VCaP (cell line): ENCODE measurements at regions not wholly inside any gene's neighbourhood (a gene's known extent, or its start where the extent isn't known, plus 50 kb on each side); places are given as distances from the start of the nearest gene placed in this dataset.
"Not testable (repeated sequence)": the region's sequence is repeated elsewhere in the genome, so short reads cannot be mapped to it uniquely, and the experiment has no call there.

Source experiments
- H3K27ac ChIP-seq: fragments of 450-650 bp; 2 replicates; pipeline ENCODE4 v1.5.1; 2017
- TF ChIP-seq, protein P1 (sequence below): fragments of 450-650 bp; conservative IDR thresholded peaks from 2 replicates; pipeline ENCODE4 v1.5.1; 2017; ENCODE audit warnings: mild to moderate bottlenecking, moderate library complexity

DNA sequence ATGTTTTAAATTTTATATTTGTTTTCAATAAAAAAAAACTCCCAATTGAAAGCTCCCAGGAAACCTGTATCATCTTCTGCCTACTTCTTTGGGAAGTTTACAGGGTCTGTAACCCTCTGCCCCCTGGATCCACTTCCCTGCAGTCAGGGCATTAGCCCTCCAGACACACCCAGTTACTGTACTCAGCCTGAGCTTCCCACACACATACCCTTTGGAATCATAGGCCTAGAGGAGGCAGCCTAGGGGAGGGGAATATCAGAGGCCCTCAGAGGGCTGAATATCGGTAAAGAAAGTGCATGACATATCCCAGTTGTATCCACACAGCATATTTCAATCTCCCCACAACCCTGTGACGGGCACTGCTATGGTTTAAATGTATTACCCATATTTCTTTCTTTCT, 56.2 kb upstream of the TFPI start:
- not testable (repeated sequence) for H3K27ac ChIP-seq

DNA sequence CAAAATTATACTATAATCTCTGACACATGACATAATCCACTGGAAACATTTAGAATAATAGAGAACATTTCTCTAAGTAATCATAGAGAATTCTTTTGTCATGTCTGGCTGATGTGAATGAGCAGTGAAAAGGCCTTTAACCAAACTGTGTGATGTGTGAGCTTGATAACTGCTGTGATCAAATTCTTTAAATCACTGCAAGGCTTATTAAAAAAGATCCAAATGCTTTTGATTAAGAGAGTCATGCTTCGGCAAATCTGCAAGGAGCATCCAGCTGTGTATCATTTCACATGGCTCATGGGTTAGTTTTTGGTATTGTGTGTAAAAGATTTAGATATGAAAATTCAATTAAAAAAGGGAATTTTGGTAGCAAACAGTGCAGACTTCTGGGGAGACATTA, 58.6 kb upstream of the TFPI start:
- no peak overlapping the region for H3K27ac ChIP-seq
- TF ChIP-seq, protein P1, sequence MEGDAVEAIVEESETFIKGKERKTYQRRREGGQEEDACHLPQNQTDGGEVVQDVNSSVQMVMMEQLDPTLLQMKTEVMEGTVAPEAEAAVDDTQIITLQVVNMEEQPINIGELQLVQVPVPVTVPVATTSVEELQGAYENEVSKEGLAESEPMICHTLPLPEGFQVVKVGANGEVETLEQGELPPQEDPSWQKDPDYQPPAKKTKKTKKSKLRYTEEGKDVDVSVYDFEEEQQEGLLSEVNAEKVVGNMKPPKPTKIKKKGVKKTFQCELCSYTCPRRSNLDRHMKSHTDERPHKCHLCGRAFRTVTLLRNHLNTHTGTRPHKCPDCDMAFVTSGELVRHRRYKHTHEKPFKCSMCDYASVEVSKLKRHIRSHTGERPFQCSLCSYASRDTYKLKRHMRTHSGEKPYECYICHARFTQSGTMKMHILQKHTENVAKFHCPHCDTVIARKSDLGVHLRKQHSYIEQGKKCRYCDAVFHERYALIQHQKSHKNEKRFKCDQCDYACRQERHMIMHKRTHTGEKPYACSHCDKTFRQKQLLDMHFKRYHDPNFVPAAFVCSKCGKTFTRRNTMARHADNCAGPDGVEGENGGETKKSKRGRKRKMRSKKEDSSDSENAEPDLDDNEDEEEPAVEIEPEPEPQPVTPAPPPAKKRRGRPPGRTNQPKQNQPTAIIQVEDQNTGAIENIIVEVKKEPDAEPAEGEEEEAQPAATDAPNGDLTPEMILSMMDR, result no peak

DNA sequence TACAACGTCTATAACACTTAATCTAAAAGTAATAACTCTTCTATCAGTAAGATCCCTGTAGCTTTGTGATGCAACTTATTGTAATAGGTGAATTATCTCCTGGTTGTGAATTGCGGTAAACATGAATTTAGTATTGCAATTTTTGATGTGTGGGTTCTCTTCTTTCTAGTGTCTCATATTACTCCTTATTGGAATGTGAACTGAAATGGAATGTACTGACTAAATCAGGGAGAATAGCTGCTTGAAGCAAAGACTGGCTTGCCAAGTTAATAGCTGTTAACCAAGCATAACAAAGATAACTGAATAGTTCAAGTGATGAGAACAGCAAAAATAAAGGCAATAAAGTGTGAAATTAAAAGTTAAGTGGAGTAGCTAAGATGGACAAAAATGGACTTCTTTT, 60.5 kb upstream of the TFPI start:
- TF ChIP-seq, protein P1, result no peak
- no peak overlapping the region for H3K27ac ChIP-seq

DNA sequence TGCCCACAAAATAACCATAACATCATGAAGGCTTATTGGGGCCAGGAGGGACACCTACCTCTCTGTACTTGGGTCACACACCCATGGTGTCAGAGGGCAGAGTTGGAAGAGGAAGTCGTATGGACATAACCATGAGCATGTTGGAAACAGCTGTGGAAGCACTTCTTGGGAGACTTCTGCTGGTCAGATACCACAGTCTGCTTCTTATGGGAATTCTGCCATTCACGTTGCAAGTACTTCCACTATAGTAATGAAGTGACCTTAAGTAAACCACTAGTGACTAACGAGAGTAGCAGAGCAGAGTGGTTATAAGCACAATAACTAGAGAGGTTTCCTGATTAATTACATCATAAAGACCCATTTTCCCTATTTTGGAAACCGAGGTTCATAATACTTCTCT, 61.1 kb upstream of the TFPI start:
- H3K27ac ChIP-seq, result no peak overlapping the region
- TF ChIP-seq, protein P1, result no peak

DNA sequence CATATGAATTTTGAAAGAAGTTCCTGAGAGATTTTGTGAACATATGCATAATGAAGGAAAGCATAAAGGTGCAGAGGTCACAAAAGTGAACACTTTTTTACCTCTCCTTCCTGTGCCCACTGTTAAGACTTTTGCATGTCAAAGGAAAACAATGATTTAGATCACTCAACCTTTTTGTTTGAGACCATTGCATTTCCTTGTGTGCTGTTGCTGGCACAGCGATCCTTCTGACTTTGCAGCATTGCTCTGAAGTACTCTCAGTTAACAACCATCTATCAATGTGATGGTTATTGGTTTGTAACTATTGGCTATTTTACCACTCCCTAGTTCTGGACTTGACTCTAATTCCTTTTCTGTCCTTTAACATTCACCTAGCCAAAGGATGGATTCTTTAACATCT, 61.7 kb upstream of the TFPI start:
- no peak overlapping the region for H3K27ac ChIP-seq

DNA sequence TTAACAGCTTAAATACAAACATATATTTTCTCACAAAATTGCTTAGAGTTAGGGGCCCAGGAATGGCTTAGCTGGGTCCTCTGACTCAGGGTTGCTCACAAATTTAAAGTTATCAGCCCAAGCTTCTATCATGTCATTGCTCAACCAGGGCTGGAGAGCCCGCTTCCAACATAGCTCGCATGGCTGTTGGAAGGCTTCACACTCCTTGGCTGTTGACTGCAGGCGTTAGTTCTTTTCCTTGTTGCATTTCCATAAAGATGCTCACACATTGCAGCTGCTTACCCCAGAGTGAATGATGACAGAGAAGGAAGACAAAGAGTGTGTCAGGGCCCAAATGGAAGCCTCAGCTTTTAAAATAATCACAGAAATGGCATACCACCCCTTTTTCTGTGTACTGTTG, 62.9 kb upstream of the TFPI start:
- TF ChIP-seq, protein P1, result no peak
- H3K27ac ChIP-seq, result no peak overlapping the region

More for the DNA sequence above, 61.7 kb upstream of the TFPI start:
- TF ChIP-seq, protein P1, result no peak

DNA sequence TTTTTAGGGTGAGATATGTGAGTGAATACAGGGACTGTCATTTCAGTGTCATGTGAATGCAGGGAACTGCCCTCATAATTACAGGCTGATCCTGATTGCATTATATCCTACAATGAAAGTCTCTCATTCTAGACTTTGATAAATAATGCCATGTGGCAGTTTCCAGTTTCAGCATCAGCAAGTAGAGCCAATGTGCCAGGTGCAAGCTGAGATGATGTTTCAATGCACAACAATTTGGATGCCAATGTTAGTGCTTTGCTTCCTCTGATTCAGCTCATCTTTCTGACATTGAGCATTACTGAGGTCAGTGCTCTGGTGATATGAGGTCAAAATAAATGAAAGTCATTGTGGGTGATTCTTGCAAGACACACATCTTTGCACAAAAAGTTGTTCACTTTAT, 63.7 kb upstream of the TFPI start:
- TF ChIP-seq, protein P1, result no peak

DNA sequence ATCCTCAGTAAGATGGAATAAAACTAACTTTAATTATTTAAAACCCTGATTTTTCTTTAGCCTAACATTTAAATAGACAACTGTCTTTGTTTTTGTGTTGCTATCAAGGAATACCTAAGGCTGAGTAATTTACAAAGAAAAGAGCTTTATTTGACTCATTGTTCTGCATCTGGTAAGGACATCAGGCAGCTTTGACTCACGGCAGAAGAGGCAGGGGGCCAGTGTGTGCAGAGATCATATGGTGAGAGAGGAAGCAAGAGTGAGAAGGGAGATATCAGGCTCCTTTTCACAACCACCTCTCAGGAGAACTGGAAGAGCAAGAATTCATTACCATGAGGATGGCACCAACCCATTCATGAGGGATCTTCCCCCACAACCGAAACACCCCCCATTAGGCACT, 64.6 kb upstream of the TFPI start:
- TF ChIP-seq, protein P1, result no peak
- H3K27ac ChIP-seq, result no peak overlapping the region

More for the DNA sequence above, 63.7 kb upstream of the TFPI start:
- no peak overlapping the region for H3K27ac ChIP-seq
